ENCODE measurements at regions not wholly inside any gene's neighbourhood (a gene's known extent, or its start where the extent isn't known, plus 50 kb on each side); places are given as distances from the start of the nearest gene placed in this dataset.
"Not testable (repeated sequence)": the region's sequence is repeated elsewhere in the genome, so short reads cannot be mapped to it uniquely, and the experiment has no call there.

DNA sequence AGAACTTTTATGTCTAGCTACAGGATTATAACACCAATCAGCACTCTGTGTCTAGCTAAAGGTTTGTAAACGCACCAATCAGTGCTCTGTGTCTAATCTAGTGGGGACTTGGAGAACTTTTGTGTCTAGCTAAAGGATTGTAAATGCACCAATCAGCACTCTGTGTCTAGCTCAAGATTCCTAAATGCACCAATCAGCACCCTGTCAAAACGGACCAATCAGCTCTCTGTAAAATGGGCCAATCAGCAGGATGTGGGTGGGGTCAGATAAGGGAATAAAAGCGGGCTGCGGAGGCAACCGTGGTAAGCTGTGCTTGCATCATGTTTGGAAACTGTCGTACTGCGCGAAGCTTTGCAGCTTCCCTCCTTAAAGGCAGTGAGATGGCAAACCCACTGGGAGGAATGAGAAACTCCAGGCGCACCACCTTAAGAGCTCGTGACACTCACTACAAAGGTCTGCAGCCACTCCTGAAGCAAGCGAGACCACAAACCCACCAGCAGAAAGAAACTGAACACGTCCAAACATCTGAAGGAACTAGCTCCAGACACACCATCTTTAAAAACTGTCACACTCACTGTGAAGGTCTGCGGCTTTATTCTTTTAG, 112.1 kb upstream of the DUSP22 start:
- CTCF ChIA-PET = interaction anchor here (0.7 to 1.7 kb wide), 5 partner anchors 8 to 232 kb away, joined by 3 to 6 read pairs (median 4); no protein-coding TSS in a partner anchor
- POLR2A ChIA-PET; H3K9me3 ChIP-seq (ENCODE audit: control extremely low read depth in 1 of 5, control insufficient read depth in 4 of 5, insufficient read depth in 2 of 5, low read depth in 1 of 5, low read length in 4 of 5); H3K4me1 ChIP-seq (ENCODE audit: control extremely low read depth in 1 of 4, control insufficient read depth in 4 of 4, insufficient read depth in 4 of 4, low read length in 3 of 4); H3K4me3 ChIP-seq (ENCODE audit: control insufficient read depth in 1 of 7, extremely low read depth in 1 of 7, insufficient read depth in 4 of 7, low read depth in 2 of 7, low read length in 6 of 7); H3K27ac ChIP-seq (ENCODE audit: insufficient read depth in 1 of 2, low read depth in 1 of 2, low read length in 2 of 2, poor library complexity in 1 of 2, severe bottlenecking in 2 of 2); H3K27me3 ChIP-seq (replicated peaks in 2 of 5; ENCODE audit: control insufficient read depth in 4 of 5, insufficient read depth in 5 of 5, low read length in 4 of 5); H3K36me3 ChIP-seq (ENCODE audit: control insufficient read depth in 4 of 4, insufficient read depth in 4 of 4, low read length in 3 of 4): not testable (repeated sequence)
- peak in 1 of 3 donors; percentile 36 for DNase-seq
- WGBS (ENCODE audit: insufficient coverage) = 95% methylated on average over 9 of the region's 13 CpGs

DNA sequence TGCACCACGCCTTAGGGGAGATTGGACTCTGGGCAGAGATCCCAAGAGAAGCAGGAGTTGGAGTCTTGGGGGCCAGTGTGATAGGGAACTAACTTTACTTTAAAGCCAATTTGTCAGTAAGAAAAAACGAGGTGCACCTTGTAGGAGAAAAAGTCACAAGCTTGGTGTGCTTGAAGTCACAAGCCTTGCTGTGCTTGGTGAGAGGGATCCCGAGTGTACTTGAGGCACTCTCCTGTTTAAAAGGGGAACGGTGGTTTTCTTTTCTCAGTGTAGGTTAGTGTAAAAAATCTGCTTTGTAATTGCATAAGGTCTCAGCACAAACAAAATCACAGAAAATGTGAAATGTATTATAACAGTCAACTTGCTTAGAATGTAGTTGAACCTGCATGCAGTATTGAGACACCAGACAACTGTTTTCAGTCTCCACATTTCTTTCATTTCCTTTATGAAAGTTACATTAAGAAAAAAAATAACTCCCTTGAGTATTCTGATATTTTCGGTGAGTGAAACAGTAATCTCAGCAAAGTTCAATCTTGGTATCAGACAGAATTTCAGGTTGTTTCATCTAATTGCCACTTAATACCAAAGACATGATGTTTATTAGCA, 111.1 kb upstream of the DUSP22 start:
- 60% methylated on average over 2 of the region's 5 CpGs for WGBS (ENCODE audit: insufficient coverage)
- CTCF ChIA-PET = interaction anchor here (1.1 to 1.7 kb wide), 3 partner anchors 7 to 12 kb away, joined by 3 to 6 read pairs (median 4); no protein-coding TSS in a partner anchor
- Histone ChIP-seq H3K9me3 (ENCODE audit: control extremely low read depth in 1 of 5, control insufficient read depth in 4 of 5, insufficient read depth in 2 of 5, low read depth in 1 of 5, low read length in 4 of 5) (peaks cover 0 to 3% (median 0%) of the 10 kb centered on the region in 5 experiments), H3K27ac (ENCODE audit: insufficient read depth in 1 of 2, low read depth in 1 of 2, low read length in 2 of 2, poor library complexity in 1 of 2, severe bottlenecking in 2 of 2) (no peak overlapping the region), H3K36me3 (ENCODE audit: control insufficient read depth in 4 of 4, insufficient read depth in 4 of 4, low read length in 3 of 4) (no peaks in the 10 kb centered on the region), H3K4me1 (ENCODE audit: control extremely low read depth in 1 of 4, control insufficient read depth in 4 of 4, insufficient read depth in 4 of 4, low read length in 3 of 4) (peaks cover 0 to 8% (median 3%) of the 10 kb centered on the region in 4 experiments), H3K4me3 (ENCODE audit: control insufficient read depth in 1 of 7, extremely low read depth in 1 of 7, insufficient read depth in 4 of 7, low read depth in 2 of 7, low read length in 6 of 7) (no peak overlapping the region), H3K27me3 (replicated peaks in 2 of 5; ENCODE audit: control insufficient read depth in 4 of 5, insufficient read depth in 5 of 5, low read length in 4 of 5) (peaks cover 0 to 4% (median 0%) of the 10 kb centered on the region in 5 experiments)
- POLR2A ChIA-PET = no interaction called here
- DNase-seq = no peak

DNA sequence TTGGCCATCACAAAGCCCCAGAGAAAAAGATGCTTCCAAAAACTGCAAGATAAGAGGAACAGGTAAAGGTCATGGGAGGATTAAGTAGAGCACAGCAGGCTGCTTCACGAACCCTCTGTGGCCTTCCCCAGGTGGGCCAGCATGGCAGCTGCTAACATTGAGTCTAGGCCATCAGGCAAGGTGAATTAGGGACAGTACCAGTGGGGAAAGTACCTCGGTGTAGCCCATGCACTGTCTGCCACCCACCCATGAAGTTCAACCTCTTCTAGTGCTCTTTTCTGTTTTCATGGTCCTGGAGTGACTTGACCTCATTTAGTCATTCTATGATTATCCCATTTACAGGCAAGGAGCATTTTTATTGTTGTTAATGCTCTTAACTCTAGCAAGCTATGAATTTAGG, 108.6 kb upstream of the DUSP22 start:
- CTCF ChIA-PET = interaction anchor here (1.0 to 2.0 kb wide), 4 partner anchors 8 to 17 kb away, joined by 3 to 7 read pairs (median 4); no protein-coding TSS in a partner anchor
- Histone ChIP-seq H3K4me3 (ENCODE audit: control insufficient read depth in 1 of 7, extremely low read depth in 1 of 7, insufficient read depth in 4 of 7, low read depth in 2 of 7, low read length in 6 of 7) (no peak overlapping the region), H3K27ac (ENCODE audit: insufficient read depth in 1 of 2, low read depth in 1 of 2, low read length in 2 of 2, poor library complexity in 1 of 2, severe bottlenecking in 2 of 2) (no peak overlapping the region), H3K27me3 (replicated peaks in 2 of 5; ENCODE audit: control insufficient read depth in 4 of 5, insufficient read depth in 5 of 5, low read length in 4 of 5) (peaks cover 0 to 4% (median 0%) of the 10 kb centered on the region in 5 experiments), H3K9me3 (ENCODE audit: control extremely low read depth in 1 of 5, control insufficient read depth in 4 of 5, insufficient read depth in 2 of 5, low read depth in 1 of 5, low read length in 4 of 5) (peaks cover 0 to 3% (median 0%) of the 10 kb centered on the region in 5 experiments), H3K36me3 (ENCODE audit: control insufficient read depth in 4 of 4, insufficient read depth in 4 of 4, low read length in 3 of 4) (no peaks in the 10 kb centered on the region), H3K4me1 (ENCODE audit: control extremely low read depth in 1 of 4, control insufficient read depth in 4 of 4, insufficient read depth in 4 of 4, low read length in 3 of 4) (peaks cover 0 to 8% (median 3%) of the 10 kb centered on the region in 4 experiments)
- 100% methylated on average over 2 of the region's 2 CpGs for WGBS (ENCODE audit: insufficient coverage)
- POLR2A ChIA-PET = no interaction called here
- DNase-seq = no peak

DNA sequence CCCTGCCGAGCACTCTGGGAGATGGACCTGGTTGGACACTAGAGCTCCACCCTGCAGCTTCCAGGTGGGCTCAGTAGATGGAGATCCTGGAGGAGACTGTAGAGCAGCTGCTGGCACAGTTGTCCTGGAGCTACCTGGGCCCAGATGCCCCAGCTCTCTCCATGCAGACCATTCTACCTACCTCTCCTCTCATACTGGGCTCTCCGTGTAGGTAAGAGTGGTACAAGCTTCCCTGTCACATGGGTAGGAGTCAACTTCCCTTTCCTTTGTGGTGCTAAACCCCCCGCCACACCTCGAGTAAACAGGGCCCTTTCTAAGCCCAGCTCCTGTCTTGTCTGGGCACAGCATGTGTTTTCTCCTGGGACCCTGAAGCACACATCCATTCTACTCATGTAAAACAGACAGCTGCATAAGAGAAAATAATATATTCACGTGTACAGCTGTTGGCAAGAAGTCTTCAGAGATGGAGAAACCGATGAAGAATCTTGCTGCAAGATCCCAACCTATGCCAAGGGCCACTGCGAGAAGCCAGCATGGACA, 108.1 kb upstream of the DUSP22 start:
- POLR2A ChIA-PET = no interaction called here
- Histone ChIP-seq H3K4me3 (ENCODE audit: control insufficient read depth in 1 of 7, extremely low read depth in 1 of 7, insufficient read depth in 4 of 7, low read depth in 2 of 7, low read length in 6 of 7) (no peak overlapping the region), H3K27me3 (replicated peaks in 2 of 5; ENCODE audit: control insufficient read depth in 4 of 5, insufficient read depth in 5 of 5, low read length in 4 of 5) (peaks cover 0 to 4% (median 0%) of the 10 kb centered on the region in 5 experiments), H3K36me3 (ENCODE audit: control insufficient read depth in 4 of 4, insufficient read depth in 4 of 4, low read length in 3 of 4) (no peaks in the 10 kb centered on the region), H3K9me3 (ENCODE audit: control extremely low read depth in 1 of 5, control insufficient read depth in 4 of 5, insufficient read depth in 2 of 5, low read depth in 1 of 5, low read length in 4 of 5) (no peaks in the 10 kb centered on the region), H3K4me1 (ENCODE audit: control extremely low read depth in 1 of 4, control insufficient read depth in 4 of 4, insufficient read depth in 4 of 4, low read length in 3 of 4) (peaks cover 0 to 8% (median 3%) of the 10 kb centered on the region in 4 experiments), H3K27ac (ENCODE audit: insufficient read depth in 1 of 2, low read depth in 1 of 2, low read length in 2 of 2, poor library complexity in 1 of 2, severe bottlenecking in 2 of 2) (no peak overlapping the region)
- CTCF ChIA-PET = interaction anchor here (0.6 to 10.3 kb wide), 5 partner anchors 15 to 349 kb away, joined by 3 to 114 read pairs (median 4); no protein-coding TSS in a partner anchor
- no peak for DNase-seq
- 56% methylated on average over 7 of the region's 7 CpGs for WGBS (ENCODE audit: insufficient coverage)

DNA sequence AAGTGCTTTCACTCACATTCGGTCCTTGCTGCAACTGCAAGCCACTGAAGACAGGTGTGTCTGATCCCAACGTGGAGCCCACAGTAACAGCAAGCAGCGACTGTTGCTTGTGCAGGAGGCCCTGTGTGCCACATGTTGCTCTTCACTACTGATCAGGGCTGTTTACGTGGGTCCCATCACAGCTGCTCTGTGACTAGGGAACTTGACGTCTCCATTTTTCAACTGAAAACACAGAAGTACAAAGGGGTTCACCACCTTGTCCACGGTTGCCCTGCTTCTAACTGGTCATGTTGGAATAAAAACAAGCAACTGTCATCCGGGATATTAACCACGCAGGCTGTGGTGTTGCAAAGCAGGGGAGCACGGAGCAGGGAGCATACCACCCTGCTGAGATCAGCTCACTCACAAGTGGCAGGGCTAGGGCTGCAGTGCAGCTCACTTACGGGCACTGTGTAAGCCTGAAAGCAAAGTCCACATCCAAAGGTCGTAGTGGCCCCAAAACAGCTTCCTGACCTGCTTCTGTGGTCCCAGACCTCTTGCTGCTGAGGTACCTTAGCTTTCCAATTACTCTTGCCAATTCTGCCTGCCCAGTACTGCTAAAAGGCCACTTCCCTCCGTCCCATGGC, 105.8 kb upstream of the DUSP22 start:
- no peak for DNase-seq
- H3K27me3 ChIP-seq (replicated peaks in 2 of 5; ENCODE audit: control insufficient read depth in 4 of 5, insufficient read depth in 5 of 5, low read length in 4 of 5) = no peaks in the 10 kb centered on the region
- H3K27ac ChIP-seq (ENCODE audit: insufficient read depth in 1 of 2, low read depth in 1 of 2, low read length in 2 of 2, poor library complexity in 1 of 2, severe bottlenecking in 2 of 2) = no peak overlapping the region
- CTCF ChIA-PET = interaction anchor here (0.7 to 10.3 kb wide), 4 partner anchors 22 to 304 kb away, joined by 3 to 114 read pairs (median 3); no protein-coding TSS in a partner anchor
- H3K36me3 ChIP-seq (ENCODE audit: control insufficient read depth in 4 of 4, insufficient read depth in 4 of 4, low read length in 3 of 4) = no peaks in the 10 kb centered on the region
- POLR2A ChIA-PET = no interaction called here
- WGBS (ENCODE audit: insufficient coverage) = 86% methylated on average over 12 of the region's 12 CpGs
- peaks cover 0 to 12% (median 3%) of the 10 kb centered on the region in 4 experiments for H3K4me1 ChIP-seq (ENCODE audit: control extremely low read depth in 1 of 4, control insufficient read depth in 4 of 4, insufficient read depth in 4 of 4, low read length in 3 of 4)
- H3K9me3 ChIP-seq (ENCODE audit: control extremely low read depth in 1 of 5, control insufficient read depth in 4 of 5, insufficient read depth in 2 of 5, low read depth in 1 of 5, low read length in 4 of 5) = no peaks in the 10 kb centered on the region
- H3K4me3 ChIP-seq (ENCODE audit: control insufficient read depth in 1 of 7, extremely low read depth in 1 of 7, insufficient read depth in 4 of 7, low read depth in 2 of 7, low read length in 6 of 7) = no peak overlapping the region

DNA sequence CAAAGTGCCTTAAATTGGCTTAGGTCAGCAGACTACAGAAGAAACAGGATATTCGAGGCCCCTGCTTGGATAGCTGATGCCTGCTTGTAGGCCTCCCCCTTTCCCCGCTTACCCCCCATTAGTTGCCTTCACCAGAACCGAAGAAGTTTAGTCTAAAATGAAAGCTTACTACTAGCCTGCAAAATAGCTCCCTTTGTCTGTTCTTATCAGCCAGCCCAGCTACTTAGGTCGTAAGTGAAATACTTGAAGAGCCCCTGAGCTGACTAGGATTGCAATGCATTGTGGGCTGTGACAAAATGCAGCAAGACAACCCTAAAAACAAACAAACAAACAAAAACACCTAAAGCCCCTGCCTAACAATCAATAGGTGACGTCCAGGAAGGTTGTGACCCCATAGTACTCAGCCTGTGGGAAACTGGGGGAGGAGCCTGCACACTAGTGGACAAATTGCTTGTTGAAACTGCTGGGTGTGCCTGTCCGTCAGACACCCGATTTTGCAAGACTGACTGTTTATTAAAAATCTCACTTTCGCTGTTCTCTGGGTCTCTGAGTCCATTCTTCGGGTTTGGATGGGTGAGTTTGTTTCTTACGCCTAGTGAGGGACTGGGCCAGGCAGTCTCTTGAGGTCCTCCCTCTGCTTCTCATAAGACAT, 105.0 kb upstream of the DUSP22 start:
- Histone ChIP-seq H3K27ac (ENCODE audit: insufficient read depth in 1 of 2, low read depth in 1 of 2, low read length in 2 of 2, poor library complexity in 1 of 2, severe bottlenecking in 2 of 2) (no peak overlapping the region), H3K36me3 (ENCODE audit: control insufficient read depth in 4 of 4, insufficient read depth in 4 of 4, low read length in 3 of 4) (no peaks in the 10 kb centered on the region), H3K9me3 (ENCODE audit: control extremely low read depth in 1 of 5, control insufficient read depth in 4 of 5, insufficient read depth in 2 of 5, low read depth in 1 of 5, low read length in 4 of 5) (no peaks in the 10 kb centered on the region), H3K4me1 (ENCODE audit: control extremely low read depth in 1 of 4, control insufficient read depth in 4 of 4, insufficient read depth in 4 of 4, low read length in 3 of 4) (peaks cover 0 to 12% (median 3%) of the 10 kb centered on the region in 4 experiments), H3K27me3 (replicated peaks in 2 of 5; ENCODE audit: control insufficient read depth in 4 of 5, insufficient read depth in 5 of 5, low read length in 4 of 5) (no peaks in the 10 kb centered on the region), H3K4me3 (ENCODE audit: control insufficient read depth in 1 of 7, extremely low read depth in 1 of 7, insufficient read depth in 4 of 7, low read depth in 2 of 7, low read length in 6 of 7) (no peak overlapping the region)
- WGBS (ENCODE audit: insufficient coverage) = 97% methylated on average over 9 of the region's 10 CpGs
- no peak for DNase-seq
- ChIA-PET CTCF (interaction anchor here (0.7 to 10.3 kb wide), 4 partner anchors 23 to 221 kb away, joined by 3 to 114 read pairs (median 3); no protein-coding TSS in a partner anchor), POLR2A (no interaction called here)

Measured in common myeloid progenitor, CD34-positive (primary cell).